ENCODE measurements at regions not wholly inside any gene's neighbourhood (a gene's known extent, or its start where the extent isn't known, plus 50 kb on each side); places are given as distances from the start of the nearest gene placed in this dataset.

DNA sequence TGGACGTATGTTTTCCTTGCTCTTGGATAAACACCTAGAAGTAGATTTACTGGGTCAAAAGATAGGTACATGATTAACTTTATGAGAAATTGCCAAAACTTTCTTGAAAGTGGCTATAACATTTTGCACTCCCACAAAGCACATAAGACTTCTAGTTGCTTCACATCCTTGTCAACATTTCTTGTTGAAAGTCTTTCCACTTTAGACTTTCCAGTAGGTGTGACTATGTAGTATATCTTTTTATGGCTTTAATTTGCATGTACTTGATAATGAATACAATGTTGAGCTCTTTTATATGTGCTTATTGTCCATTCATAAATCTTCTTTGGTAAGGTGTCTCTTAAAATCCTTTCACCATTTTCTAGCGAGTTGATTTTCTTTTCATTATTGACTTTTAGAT, 241.2 kb upstream of the RPL38 start:
- no peak for DNase-seq

DNA sequence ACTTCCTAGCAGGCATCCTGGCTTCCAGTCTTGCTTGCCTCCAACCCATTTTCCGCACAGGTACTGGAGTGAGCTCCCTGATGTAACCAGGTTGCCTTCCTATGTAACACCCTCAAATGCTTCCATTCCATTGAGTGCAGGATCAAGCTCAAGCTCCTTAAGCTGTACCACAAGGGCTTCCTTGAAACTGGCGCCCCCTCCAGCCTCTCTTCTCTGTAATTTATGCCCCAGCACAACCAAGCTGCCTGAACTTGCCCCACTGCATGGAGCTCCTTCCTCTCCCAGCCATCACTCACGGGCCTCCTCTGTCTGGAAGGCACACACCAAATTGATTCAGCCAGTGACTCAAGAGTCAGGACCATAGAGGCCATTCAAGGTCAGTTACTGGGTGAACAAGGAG, 234.8 kb upstream of the RPL38 start:
- no peak for DNase-seq

DNA sequence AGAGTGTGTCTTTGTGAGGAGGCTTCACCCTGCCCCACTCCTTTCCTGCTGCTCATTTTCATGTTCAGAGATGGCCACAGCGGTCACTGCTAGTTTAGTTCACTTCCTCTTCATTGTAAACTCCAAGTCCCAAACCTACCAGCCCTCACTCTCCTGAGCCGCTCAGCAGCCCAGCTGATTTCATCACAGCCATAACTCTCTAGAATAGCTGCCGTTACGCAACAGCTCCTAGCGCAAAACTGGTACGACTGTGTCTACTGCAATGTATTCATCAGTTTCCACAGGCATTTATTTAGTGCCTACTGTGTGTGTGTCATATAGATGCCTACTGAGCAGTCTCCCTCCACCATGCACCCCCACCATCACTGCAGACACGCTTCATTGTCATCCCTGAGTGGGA, 233.5 kb upstream of the RPL38 start:
- no peak for DNase-seq

DNA sequence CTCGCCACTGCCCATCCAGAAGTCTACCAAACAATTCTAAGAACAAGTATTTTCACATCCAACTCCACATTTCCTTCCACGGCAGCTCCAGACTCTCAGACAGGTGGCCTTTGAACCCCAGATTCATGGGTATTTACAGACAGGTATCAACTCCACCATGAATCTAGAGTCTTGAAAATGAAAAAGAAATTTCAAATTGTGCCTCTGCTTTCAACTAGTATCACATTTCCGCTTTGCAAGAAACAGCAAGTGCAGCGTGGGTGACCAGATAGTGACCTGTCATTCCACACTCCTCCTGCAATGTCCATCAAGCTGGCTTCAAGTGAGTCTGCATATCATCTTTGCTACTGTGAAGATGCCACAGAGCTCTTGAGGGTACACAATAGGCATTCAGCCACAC, 232.4 kb upstream of the RPL38 start:
- no peak for DNase-seq

DNA sequence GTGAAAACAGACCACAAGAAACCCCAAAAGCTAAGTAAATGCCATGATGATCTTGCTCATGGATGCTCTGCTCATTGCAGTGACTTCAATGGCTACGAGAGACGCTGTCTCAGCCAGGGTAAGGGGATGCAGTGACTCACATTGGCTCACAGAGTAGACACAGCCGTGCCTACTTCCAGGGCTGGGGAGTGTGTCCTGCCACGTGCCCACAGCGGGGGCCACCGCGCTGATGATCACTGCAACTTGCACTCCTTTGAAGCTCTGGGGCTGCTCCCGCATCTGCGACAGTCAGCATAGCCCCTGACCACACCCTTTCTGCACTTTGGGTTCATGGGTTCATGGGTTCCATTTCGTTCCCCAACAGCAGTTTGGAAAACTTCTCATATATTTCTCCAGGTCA, 231.4 kb upstream of the RPL38 start:
- no peak for DNase-seq

DNA sequence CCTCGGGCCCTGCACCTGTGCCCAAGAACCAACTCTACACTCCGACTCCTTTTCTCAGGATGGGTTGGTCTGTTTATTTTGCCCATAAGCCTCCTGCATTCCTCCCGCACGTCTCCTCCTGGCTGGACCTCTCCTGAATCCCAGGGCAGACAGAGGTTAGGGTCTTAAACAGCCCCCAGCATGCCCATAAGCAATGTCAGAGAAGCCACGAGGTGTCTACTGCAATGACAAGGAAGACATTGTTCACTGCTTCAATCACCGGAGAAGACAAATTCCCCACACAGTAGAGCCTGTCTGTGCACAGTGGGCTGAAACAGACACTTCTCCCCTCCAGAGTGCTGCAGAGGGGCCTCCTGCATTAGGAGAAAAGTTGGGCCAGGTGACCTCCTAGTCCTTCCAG, 230.6 kb upstream of the RPL38 start:
- DNase-seq: no peak

DNA sequence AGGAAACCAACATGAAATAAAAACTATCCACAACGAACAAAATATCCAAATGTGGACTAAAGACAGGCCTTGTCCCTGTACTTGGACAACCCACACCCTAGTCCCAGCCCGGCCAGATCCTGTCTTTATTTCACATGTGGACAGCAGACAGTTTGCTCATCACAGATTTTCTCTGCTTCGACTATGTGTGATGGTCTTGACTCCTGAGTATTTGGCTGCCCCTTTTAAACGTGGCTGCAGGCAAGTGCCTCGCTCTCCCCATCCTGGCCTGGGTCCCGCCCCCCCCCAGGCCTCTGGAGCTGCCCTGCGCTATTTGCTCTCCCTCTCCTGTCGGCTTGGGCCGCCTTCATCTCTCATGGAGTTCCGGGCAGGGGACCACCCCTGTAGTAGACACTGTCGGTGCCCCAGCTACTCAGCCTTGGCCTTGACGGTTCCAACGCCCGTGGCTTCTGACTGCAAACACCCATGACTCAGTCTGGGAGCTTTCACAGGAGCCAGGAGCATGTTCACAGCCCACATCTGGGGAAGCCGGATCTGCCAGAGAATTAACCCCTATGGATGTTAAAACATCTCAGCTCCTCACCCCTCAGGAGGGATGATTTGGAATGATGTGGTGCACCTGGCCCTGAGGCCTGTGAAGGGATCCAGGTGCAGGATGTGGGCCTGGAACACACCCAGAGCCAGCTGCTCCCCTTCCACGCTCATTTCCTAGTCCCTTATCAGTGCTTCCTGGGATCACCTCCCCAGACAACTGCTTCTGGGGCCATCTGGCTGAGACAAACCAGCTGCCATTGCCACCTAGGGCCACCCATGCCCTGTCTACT, 229.7 kb upstream of the RPL38 start:
- no peak for DNase-seq

DNA sequence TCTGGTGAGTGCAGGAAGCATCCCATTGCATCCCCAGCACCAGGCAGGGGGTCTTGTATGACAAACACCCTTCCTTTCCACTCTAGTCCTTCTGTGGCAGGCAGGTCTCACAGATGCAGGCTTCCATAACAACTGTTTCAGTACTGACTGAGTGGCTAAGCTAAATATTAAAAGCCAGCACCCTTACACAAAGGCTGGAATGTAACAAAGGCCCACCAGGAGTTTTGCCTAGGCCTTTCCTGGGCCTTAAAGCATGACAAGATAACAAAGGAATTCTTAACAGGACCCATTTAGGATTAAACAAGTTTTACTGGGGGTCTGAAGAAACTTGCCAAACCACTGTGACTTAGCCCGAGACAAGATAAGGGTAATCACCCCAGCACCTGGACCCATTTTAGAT, 228.9 kb upstream of the RPL38 start:
- DNase-seq: no peak

DNA sequence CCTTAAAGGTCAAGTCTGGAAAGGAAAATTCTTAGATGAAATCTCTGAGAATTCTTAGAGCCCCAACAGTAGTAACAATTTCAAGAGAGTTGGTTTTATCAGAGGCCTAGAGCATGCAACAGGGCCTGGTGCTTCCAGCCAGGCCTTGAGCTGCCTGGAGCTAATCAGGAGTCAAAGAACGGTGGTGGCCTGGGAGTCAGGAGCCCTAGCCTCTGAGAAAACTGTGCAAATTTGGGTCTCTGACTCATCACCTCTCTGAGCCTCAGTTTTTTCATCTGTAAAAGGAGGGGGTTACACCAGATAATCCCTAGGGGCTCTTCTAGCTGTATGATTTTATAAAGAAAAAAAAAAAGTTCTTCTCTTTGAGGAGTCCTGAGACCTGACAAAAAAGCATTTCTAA, 227.3 kb upstream of the RPL38 start:
- no peak for DNase-seq

DNA sequence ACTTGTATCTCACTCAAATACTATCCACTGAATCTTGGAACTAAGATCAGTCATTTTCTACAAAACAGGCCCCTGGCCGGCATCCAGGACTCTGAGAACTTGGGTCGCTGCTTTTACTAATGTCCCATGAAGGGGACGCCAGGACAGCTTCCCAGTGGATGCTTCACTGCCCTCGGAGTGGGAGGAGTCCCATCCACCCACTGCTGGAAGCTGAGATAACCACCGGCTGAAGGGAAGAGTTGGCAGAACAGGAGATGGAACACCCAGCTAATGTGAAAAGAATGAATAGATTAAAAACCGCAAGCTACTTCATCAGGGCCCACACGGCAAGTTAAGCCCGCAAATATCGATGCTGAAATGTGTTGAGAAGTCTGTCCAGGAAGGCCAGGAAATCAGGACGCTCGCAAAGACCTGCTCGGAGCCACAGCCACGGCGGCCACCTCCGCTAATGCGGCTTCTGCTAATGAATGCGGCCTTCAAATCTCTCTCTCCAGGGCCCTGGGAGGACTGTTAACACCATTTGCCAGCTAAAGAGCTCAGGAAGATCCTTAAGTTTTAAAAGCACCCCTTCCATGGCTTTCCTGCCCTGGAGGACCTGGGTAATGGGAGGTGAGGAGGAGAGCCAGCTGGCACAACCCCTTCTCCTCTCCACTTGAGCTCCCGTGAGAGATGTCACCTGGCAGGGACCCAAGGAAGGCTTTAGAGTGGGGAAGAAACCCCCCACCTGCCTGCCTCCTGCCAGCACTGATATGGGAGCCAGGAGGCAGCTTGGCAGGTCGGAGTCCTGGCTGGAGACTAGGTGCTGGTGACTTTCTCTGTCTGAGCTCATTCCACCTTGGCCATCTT, 226.6 kb upstream of the RPL38 start:
- DNase-seq: no peak

DNA sequence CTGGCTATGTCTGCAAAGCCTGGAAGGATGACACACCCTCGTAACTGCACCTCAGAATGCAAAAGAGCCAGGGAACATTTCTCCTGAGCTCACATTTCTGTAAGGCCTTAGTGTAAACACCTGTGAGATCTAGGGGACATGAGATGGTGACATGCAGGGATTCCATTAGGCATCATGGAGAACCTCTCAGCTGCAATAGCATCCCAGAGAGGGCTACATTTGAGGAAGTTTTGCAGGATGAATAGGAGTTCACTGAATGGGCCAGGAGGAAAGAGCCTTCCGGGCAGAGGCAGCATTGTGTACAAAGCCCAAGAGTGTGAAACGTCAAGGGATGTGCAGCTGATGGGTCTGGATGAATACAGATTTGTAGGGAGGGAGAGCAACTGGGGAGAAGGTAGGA, 223.0 kb upstream of the RPL38 start:
- no peak for DNase-seq

DNA sequence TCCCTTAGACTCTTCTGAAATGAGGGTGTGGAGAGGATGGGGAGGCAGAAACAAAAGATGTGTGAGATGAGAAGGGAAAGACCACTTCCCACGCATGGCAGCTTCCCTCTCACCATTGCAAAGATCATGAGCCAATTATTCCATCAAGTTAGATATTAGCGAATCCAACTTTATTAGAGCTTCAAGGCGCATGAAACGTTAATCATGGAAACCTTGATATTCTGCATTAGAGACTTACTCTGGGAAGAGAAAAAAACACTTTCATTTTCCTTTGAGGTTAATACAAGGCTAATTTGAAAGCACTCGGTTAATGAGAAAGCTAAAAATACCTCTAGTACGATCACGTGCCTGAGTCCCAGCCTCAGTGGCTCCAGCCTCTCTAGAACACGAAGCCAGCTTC, 220.6 kb upstream of the RPL38 start:
- DNase-seq: no peak

DNA sequence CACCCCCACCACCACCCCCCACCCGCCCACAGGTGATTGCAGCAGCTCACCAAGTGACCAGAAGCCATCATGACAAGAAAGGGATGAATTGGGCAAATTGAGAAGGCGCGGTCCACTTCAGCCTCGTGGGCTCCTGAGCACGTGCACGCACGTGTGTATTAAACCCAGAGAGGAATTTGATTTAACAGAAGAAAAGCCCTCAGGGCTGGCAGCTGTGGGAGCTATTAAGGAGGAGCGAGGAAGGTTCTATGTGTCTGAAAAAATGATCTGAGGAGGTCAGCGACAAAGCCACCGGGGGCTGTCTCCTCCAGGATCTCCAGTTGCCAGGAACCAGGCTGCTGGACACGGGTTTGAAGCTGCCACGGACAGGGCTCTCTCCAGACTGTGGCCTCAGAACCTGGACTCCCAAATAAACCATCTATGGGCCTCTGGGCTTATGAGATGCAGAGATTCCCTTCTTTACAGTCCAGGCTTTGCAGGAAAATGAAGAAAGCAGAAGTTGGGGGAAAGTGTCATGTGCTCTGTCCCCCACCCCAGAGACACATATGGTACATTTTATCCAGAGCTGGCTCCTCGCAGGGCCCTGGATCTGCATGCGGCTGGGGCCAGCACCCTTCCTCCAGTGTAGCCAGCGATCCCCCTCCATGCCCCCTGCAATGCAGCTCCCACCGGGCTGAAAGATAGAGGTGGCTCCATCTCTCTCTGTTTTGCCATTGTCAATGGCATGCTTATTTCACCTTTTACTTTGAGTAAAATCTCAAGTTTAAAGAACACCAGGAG, 219.7 kb upstream of the RPL38 start:
- no peak for DNase-seq

DNA sequence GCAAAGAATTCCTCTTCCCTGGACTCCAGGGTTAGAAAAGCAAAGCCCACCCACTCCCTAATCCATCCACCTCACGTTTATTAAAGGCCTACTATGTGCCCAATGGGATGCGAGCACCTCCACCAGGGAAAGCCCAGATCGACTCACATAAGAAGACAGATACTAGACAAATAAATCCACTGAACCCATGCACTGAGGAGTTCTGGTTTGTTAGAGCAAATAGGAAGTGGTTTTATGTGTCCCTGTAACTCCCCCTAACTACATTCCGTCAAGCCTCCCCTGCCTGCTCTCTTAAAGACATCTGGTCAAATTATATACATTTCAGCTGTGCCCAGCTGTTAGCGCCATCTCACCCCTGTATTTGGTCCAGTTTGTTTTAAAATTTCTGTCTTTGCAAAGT, 218.5 kb upstream of the RPL38 start:
- DNase-seq: no peak

DNA sequence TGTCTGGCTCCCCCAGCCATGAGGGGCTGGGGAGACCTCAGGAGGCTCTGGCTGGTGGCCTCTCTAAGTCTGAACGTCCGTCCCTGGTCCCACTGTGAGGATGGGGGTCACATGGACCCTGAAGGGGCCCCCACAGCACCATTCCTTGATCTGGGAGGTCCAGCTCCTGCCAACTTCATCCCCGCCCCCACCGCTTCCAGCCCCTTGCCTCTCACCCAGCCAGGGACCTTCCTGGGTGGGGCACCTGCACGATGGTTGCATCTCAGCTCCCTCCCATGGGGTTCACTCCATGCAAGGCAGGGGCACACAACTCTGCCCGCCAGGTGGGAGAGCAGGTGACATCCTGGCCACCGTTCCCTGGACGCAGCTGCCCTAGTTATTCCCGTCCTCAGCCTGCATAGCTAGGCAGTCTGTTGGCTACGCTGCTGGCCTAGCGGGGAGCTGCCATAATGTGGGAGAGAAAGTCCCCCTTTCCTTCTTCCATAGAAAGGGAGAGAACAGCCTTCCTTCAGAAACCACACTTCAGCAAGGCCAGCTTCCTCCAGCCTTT, 217.9 kb upstream of the RPL38 start:
- DNase-seq: no peak

DNA sequence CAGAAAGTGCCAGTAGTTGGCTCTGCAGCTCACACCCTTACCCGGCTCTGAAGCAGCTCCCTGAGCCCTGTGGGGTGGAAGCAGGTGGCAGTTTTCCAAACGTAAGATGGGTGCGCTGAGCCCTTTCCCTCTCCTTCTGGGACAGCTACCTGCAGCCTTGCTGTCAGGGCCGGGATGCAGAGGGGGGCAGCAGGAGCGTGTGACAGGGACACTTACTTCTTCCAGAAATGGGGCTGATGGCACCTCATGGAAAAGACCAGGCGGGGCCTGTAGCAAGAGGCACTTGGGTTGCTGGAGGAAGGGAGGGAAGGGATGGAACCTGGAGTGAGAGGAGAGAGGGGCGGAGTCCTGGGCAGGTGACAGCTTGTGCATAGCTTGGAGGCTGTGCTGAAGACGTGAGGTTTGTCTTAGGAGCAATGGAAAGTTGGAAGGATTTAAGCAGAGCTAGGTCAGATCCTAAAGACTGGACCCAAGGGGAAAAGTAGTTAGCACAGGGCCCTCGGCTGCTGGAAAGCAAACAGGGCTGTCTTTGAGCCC, 216.8 kb upstream of the RPL38 start:
- no peak for DNase-seq

DNA sequence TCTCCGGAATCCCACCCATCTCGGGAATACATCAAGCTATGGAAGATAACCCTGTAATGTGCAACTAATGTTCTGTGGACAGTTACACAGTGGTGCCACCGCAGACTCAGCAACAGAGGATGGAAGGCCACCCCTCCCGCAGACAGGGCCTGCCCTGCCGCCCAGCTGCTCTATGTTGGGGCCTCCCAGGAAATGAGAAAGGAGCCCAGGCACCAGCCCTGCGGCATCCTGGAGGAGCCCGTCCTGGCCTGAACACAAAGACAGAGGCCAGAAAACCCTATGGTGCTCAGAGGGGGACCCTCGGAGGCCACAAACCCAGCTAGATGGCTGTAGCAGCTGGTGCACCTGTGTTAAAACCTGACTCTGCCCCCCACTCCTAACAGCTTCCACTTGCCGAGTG, 216.1 kb upstream of the RPL38 start:
- DNase-seq: no peak

DNA sequence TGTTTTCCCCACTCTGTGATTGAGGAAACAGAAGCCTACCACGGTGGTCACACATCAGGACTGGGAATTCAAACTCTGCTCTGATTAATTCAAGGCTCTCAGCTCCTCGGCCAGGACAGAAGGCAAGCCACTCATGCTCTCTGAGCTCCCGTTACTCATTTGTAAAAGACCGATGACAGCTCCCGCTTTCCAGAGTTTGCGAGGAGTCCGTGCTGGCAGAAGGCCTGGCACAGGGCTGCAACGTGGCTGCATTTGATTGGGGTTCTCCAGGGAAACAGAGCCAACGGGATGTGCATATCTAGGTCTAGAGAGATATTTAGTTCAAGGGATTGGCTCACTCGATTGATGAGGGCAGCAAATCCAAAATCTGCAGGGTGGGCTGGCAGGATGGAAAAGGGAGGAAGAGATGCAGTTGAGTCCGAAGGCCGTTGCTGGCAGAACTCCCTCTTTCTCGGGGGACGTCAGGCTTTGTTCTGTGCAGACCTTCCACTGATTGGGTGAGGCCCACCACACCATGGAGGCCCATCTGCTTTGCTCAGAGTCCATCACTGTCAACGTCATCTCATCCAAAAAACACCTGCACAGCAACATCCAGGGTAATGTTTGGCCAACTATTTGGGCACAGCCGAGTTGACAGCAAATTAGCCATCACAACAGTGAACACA, 215.5 kb upstream of the RPL38 start:
- no peak for DNase-seq

DNA sequence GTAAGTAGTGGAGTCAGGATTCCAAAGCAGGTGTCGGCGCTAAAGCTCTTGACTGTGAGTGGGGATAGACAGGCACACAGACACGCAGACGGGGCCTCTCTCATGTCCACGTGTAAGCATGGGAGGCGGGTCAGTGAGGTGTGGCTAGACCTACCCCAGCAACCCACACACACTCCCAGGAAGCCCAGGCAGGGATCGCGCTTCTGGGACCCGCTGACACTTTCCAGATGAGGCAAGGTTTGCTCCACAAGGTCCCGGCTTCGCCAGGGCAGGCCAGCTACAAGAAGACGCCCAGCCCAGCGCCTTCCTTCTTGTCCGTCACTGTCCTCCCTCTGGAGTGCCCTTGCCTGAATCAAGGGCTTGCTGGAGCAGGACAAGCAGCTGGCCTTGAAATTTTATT, 213.8 kb upstream of the RPL38 start:
- DNase-seq: no peak

DNA sequence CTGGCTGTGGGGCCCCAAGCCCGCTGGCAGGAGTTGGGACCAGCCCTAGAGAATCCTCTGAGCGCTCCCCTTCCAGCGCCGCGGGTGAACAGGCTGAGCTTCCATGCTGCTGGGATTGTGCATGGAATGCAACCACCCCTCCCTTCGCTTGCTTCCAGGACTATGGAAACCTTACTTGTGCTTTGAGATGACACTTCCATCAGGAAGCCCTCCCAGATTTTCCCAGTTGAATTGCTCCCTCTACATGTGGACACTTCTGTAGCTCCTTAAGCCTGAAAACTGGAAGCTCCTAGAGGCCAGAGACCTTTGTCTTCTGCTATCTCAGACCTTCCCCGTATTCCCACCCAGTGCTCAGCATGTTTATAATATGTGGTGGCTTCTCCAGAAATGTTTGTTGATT, 213.2 kb upstream of the RPL38 start:
- no peak for DNase-seq

DNA sequence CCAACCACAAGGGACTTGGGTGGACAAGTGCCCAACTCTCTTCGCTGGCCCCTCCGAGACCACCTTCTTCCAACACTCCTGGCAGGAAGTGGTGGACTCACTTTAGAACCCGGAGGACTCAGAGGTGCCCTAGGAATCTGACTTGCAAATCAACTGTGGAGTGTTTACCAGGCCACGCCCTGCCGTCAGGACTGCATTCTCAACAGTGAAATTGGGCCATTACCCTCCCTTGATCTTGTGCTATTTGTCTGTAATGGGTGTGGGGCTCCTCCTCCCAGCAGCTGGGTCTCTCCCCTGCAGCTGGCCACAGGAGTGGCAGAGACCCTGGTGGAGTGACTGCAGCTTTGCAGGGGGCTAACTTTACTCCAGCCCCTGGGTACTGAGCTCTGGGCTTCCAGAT, 212.2 kb upstream of the RPL38 start:
- DNase-seq: no peak

DNA sequence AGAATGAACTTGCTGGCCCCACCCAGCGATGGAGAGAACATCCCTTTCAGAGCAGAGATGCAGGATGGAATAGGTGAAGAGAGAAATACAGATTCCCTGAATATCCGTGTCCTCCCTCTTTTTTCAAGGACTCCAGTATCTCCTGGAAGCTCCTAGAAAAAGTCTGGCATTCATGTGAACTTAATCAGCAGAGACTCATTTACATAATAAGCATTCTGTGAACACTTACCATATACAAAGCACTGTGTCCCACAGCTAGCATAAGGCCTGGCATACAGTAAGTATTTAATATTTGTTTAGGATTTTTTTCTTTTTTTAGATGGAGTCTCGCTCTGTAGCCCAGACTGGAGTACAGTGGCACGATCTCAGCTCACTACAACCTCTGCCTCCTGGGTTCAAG, 208.5 kb upstream of the RPL38 start:
- no peak for DNase-seq

DNA sequence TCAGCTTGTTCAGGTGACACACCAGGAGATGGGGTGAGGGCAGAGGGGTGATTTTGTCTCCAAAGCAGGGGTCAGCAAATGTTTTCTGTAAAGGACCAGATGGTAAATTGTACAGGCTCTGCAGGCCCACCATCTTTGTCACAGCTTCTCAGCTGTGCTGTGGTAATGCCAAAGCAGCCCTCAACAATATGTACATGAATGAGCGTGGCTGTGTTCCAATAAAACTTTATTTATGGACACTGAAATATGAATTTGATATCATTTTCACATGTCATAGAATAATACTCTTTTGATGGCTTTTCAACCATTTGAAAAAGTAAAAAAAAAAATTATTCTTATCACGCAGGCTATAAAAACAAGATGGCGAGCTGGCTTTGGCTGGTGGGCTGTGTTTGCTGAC, 206.4 kb upstream of the RPL38 start:
- DNase-seq: no peak

Measured in activated T-cell treated with anti-CD3 and anti-CD28 coated beads, Interleukin-2, amount 50 U/mL, for 1 hour (primary cell).